ENCODE measurements at regions not wholly inside any gene's neighbourhood (a gene's known extent, or its start where the extent isn't known, plus 50 kb on each side); places are given as distances from the start of the nearest gene placed in this dataset.

DNA sequence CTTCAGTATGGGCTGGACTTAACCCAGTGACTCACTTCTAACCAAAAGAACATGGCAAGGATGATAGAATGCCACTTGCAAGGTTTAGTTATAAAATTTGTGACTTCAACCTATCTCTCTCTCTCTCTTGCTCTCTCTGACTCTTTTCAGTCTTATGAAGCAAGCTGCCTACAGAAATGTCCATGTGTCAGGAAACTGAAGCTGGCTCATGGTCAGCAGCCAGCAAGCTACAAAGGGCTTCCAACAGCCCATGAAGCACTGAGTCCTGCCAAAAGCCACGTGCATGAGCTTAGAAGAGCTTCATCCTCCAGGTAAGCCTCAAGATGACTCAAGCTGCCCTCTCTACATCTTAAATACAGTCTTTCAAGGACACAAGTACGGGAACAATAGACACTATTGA is 100.3 kb downstream of the HS3ST1 start:
- TF ChIP-seq SUZ12 (IDR thresholded peaks at IDR 0.05; ENCODE audit: extremely low read depth, insufficient read depth, insufficient read length) (no peak), ZNF274 (IDR thresholded peaks at IDR 0.05; ENCODE audit: low read depth, low read length) (no peak)

Measured in NT2/D1 (cell line).